GM03348 (cell line): ENCODE measurements at regions not wholly inside any gene's neighbourhood (a gene's known extent, or its start where the extent isn't known, plus 50 kb on each side); places are given as distances from the start of the nearest gene placed in this dataset.

Experiments used
- DNase-seq: peaks from one replicate; pipeline ENCODE4 v3.0.0; 2012; ENCODE audit warnings: low spot score

- peak; percentile 19 for DNase-seq
Measured at GRCh38 chr7:38070718-38071117, 107.3 kb upstream of the STARD3NL start.

- DNase-seq, result no peak
Measured at GRCh38 chr7:38086857-38087256, 91.2 kb upstream of the STARD3NL start.

- no peak for DNase-seq
Measured at GRCh38 chr7:38102507-38102906, 75.5 kb upstream of the STARD3NL start.

GRCh38 chr7:38105874-38106483 lies 72.1 kb upstream of the STARD3NL start:
- DNase-seq, result peak; percentile 66

- peak; percentile 55 for DNase-seq
Measured at GRCh38 chr7:38107486-38107893, 70.6 kb upstream of the STARD3NL start.

GRCh38 chr7:38112075-38112474 lies 66.0 kb upstream of the STARD3NL start:
- no peak for DNase-seq

GRCh38 chr7:38120076-38120475 lies 58.0 kb upstream of the STARD3NL start:
- no peak for DNase-seq

- no peak for DNase-seq
Measured at GRCh38 chr7:38122501-38122900, 55.5 kb upstream of the STARD3NL start.

GRCh38 chr7:38123494-38123893 lies 54.6 kb upstream of the STARD3NL start:
- DNase-seq, result no peak

GRCh38 chr7:38127216-38128207 lies 50.5 kb upstream of the STARD3NL start:
- no peak for DNase-seq
